ENCODE measurements at regions not wholly inside any gene's neighbourhood (a gene's known extent, or its start where the extent isn't known, plus 50 kb on each side); places are given as distances from the start of the nearest gene placed in this dataset.

DNA sequence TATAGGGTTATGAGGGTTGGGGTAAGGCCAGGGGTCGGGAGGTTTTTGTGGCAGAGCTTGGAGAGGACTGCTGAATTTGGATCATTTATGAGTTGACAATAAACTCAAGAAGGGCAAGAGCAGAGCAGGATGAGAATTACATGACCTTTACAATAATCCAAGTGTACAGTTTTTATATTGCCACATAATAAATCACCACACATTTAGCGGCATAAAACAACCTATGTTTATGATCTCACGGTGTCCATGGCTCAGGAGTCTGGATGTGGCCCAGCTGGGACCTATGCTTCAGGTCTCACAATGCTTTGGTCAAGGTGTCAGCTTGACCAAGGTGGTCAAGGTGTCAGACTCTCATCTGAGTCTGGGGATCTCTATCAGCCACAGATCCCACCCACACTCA, 118.3 kb upstream of the WSCD1 start:
- TF ChIP-seq, protein P1, sequence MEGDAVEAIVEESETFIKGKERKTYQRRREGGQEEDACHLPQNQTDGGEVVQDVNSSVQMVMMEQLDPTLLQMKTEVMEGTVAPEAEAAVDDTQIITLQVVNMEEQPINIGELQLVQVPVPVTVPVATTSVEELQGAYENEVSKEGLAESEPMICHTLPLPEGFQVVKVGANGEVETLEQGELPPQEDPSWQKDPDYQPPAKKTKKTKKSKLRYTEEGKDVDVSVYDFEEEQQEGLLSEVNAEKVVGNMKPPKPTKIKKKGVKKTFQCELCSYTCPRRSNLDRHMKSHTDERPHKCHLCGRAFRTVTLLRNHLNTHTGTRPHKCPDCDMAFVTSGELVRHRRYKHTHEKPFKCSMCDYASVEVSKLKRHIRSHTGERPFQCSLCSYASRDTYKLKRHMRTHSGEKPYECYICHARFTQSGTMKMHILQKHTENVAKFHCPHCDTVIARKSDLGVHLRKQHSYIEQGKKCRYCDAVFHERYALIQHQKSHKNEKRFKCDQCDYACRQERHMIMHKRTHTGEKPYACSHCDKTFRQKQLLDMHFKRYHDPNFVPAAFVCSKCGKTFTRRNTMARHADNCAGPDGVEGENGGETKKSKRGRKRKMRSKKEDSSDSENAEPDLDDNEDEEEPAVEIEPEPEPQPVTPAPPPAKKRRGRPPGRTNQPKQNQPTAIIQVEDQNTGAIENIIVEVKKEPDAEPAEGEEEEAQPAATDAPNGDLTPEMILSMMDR (IDR thresholded peaks at IDR 0.05; ENCODE audit: borderline replicate concordance, extremely low read depth, low read length, poor library complexity, severe bottlenecking) = no peak
- TF ChIP-seq EZH2 (IDR thresholded peaks at IDR 0.05; ENCODE audit: borderline replicate concordance, low read depth, low read length, severe bottlenecking) = no peak
